Brain microvascular endothelial cell (primary cell): ENCODE measurements at regions not wholly inside any gene's neighbourhood (a gene's known extent, or its start where the extent isn't known, plus 50 kb on each side); places are given as distances from the start of the nearest gene placed in this dataset.

Experiments used
- DNase-seq: peaks from one replicate; pipeline ENCODE4 v3.0.0-alpha.2; 2020
- H3K27ac ChIP-seq: fragments of 250-450 bp; sonication (Bioruptor Pico); 2 replicates; pipeline ENCODE4 v1.5.1; 2020; ENCODE audit warnings: mild to moderate bottlenecking, moderate library complexity
- H3K27me3 ChIP-seq: fragments of 250-450 bp; sonication (Bioruptor Pico); replicated peaks from 2 replicates; pipeline ENCODE4 v1.5.1; 2020; ENCODE audit warnings: mild to moderate bottlenecking
- H3K36me3 ChIP-seq: fragments of 250-450 bp; sonication (Bioruptor Pico); replicated peaks from 2 replicates; pipeline ENCODE4 v1.5.1; 2020; ENCODE audit warnings: mild to moderate bottlenecking
- H3K4me3 ChIP-seq: 2 replicates; pipeline ENCODE4 v1.5.1; 2011; ENCODE audit warnings: low read depth, mild to moderate bottlenecking, control low read depth, low read length, moderate library complexity
- in situ Hi-C: cut with HindIII; loops from 2 replicates; pipeline ENCODE4 v1.10.0; 2017; ENCODE audit warnings: low sequenced_read_pairs, low pct_ligation_motif_present
- TF ChIP-seq, protein P1 (sequence below): IDR thresholded peaks from 2 replicates; pipeline ENCODE4 v1.5.1; 2011; ENCODE audit warnings: low read depth, mild to moderate bottlenecking, moderate library complexity, low read length, control low read depth, inconsistent platforms; ENCODE audit errors: missing control alignments

DNA sequence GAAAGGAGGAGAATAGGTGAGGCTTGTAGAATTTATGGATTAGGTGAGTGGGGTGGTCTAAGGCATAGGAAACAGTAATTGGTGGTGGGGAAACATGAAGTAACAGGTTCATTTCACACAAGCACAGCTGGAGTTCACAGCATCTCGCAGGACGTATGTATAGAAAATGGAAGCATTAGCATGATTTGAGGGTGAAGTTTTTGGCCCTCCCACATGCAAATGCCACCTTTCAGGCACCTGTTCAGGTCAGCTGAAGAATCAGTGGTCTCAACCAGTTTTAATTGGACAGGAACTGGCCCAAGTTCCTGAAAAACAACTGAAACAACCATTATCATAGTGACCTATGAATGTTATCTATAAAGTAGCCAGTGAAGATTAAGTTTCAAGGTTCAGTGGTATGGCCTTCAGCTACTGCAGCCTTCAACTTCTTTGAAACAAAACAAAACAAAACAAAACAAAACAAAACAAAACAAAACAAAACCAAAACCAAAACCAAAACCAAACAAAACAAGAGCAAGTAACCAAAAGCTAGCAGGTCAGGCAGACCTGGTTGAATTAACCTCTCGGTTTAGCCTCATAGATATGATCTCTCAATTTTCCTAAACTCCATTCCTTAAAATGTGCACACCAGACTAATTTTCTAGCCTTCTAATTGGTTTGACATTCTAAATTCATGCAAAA, 102.1 kb upstream of the SPHKAP start:
- in situ Hi-C loops: no loop called here
- TF ChIP-seq, protein P1, sequence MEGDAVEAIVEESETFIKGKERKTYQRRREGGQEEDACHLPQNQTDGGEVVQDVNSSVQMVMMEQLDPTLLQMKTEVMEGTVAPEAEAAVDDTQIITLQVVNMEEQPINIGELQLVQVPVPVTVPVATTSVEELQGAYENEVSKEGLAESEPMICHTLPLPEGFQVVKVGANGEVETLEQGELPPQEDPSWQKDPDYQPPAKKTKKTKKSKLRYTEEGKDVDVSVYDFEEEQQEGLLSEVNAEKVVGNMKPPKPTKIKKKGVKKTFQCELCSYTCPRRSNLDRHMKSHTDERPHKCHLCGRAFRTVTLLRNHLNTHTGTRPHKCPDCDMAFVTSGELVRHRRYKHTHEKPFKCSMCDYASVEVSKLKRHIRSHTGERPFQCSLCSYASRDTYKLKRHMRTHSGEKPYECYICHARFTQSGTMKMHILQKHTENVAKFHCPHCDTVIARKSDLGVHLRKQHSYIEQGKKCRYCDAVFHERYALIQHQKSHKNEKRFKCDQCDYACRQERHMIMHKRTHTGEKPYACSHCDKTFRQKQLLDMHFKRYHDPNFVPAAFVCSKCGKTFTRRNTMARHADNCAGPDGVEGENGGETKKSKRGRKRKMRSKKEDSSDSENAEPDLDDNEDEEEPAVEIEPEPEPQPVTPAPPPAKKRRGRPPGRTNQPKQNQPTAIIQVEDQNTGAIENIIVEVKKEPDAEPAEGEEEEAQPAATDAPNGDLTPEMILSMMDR: no peak
- no peaks in the 10 kb centered on the region for H3K36me3 ChIP-seq

DNA sequence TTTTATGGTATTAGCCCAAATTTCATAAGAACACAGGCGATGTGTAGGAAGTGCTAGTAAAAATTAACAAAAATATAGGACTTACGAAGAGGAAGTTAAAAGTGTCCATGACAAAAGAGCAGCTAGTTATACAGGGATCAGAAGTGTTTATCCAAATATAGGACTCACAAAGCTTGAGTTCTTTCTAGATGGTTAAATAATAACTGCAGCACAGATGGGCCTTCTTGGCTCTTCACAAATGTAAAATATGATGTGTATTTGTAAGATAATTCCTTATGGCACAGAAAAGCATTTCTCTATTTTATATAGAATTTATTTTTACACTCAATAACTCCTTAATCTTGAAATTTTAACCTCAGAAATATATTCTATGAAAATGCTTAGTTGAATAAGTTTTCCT, 100.9 kb upstream of the SPHKAP start:
- Histone ChIP-seq H3K27ac (no peak overlapping the region), H3K27me3 (no peaks in the 10 kb centered on the region), H3K36me3 (no peaks in the 10 kb centered on the region), H3K4me3 (no peak overlapping the region)
- TF ChIP-seq, protein P1: no peak
- in situ Hi-C loops: no loop called here
- no peak for DNase-seq

More for the DNA sequence above, 102.1 kb upstream of the SPHKAP start:
- no peaks in the 10 kb centered on the region for H3K27me3 ChIP-seq
- no peak overlapping the region for H3K4me3 ChIP-seq
- H3K27ac ChIP-seq: no peak overlapping the region
- DNase-seq: no peak

DNA sequence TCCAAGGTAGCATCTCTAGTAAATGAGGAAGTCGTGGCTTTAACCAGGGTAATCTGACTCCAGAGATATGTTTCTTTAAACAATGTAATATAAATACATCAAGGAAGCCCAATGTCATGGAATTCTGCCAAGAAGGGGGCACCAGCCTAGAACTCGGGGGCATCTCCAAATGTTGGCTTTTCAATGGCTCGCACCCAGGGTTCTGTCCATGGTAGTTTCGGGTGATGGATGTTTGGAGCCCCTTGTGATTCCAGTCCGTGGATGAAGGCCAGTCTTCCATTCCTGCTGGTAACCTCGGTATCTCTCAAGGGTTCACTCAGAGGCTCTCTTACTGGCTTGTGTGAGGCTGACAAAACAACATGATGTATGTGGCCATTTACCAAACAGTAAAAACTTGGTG, 91.7 kb upstream of the SPHKAP start:
- H3K4me3 ChIP-seq: no peak overlapping the region
- no peaks in the 10 kb centered on the region for H3K36me3 ChIP-seq
- DNase-seq: no peak
- TF ChIP-seq, protein P1: no peak
- no peaks in the 10 kb centered on the region for H3K27me3 ChIP-seq
- no peak overlapping the region for H3K27ac ChIP-seq
- in situ Hi-C loops: no loop called here

DNA sequence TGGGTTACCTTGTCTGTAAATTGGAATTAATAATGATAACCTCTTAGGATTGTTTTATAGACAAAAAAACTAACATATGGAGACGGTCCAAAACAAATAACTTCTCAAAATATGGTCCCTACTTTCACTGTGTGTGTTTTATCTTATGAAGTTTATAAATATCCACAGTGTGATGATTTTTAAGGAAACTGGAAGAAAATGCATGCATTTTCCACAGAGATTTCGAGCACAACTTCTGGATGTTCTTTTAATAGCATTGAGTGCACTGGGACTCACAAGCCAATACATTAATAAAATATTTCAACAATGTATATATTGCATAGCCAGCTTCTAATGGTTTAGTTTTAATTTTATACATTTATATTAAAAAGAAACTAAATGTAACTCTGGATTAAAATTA, 87.9 kb upstream of the SPHKAP start:
- in situ Hi-C loops: no loop called here
- no peaks in the 10 kb centered on the region for H3K36me3 ChIP-seq
- no peaks in the 10 kb centered on the region for H3K27me3 ChIP-seq
- no peak overlapping the region for H3K4me3 ChIP-seq
- DNase-seq: no peak
- H3K27ac ChIP-seq: no peak overlapping the region
- TF ChIP-seq, protein P1: no peak

DNA sequence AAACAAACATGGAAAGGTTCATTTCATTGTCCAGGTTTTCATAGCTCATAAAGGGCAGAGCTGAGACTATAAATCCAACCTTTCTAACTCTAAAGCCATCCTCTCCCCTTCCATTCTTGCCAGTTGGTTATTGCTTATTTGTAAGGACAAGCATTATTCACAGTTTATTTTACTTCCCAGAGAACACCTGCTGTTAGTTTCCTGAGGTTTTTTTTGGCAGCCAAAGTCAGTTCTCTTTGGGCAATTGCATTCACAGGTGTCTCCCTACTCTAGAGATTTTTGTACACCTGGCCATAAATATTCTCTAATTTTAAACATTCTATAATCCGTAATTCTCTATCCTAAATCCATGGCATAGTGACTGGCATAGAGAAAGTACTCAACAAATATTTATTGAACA, 87.3 kb upstream of the SPHKAP start:
- no peaks in the 10 kb centered on the region for H3K36me3 ChIP-seq

More for the DNA sequence above, 87.3 kb upstream of the SPHKAP start:
- TF ChIP-seq, protein P1: no peak
- no peaks in the 10 kb centered on the region for H3K27me3 ChIP-seq
- in situ Hi-C loops: no loop called here
- no peak for DNase-seq
- no peak overlapping the region for H3K27ac ChIP-seq
- no peak overlapping the region for H3K4me3 ChIP-seq
